Middle frontal gyrus (tissue), 1 donor: ENCODE measurements at regions not wholly inside any gene's neighbourhood (a gene's known extent, or its start where the extent isn't known, plus 50 kb on each side); places are given as distances from the start of the nearest gene placed in this dataset.

Source experiments
- DNase-seq: peaks from one replicate; pipeline ENCODE4 v3.0.0-alpha.2; 2015; ENCODE audit warnings: low spot score; ENCODE audit errors: extremely low spot score

DNA sequence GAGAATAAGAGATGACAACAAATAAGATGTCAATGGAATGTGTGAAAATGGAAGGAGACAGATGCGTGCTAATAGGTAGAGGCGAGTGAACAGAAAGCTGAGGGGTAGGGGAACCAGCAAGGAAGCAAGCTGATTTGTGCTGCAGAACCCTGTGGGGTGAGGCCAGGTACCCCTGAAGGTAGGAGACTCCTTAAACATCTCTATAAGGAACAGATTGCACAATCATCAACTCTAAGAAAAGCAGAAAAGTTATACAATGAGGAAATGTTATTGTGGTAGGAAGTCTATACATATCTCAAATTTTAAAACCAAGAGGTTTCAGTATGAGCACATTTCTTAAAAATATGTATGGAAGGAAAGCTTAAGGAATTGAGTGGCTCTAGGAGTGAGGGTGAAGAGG, 315.0 kb upstream of the TPM1 start:
- DNase-seq = no peak

DNA sequence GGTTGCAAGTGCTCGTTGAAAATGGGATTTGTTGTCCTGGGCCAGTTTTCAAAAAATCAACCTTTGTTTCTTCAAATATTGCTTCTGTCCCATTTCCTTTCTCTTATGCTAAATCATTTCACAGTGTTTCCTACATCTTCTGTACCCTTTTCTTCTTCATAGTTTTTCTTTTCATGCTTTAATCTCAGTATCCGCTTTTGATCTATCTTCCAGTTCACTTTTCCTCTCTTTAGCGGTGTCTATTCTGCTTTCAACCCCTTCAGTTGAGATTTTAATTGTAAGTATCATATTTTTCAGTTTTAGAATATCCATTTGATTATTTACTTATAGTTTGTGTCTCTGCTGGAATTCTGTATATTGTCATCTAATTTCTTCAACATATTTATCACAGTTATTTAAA, 311.7 kb upstream of the TPM1 start:
- no peak for DNase-seq

DNA sequence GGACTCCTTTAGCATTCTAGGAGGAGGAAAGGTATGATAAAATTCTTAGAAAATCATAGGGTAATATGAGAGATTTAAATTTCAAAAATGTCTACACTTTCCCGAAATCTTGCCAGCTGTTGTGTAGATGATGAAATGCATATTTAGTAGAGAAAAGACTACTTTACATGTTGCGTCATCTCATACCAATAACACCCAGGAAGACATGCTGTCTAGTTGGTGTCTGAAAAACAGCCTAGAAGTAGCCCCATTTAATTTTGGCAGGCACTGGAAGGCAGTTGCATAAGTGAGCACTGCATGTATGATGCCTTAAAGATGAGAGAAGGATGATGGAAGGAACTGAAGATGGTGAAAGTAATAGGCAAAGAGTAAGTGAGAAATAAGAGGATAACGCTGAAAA, 310.5 kb upstream of the TPM1 start:
- no peak for DNase-seq

DNA sequence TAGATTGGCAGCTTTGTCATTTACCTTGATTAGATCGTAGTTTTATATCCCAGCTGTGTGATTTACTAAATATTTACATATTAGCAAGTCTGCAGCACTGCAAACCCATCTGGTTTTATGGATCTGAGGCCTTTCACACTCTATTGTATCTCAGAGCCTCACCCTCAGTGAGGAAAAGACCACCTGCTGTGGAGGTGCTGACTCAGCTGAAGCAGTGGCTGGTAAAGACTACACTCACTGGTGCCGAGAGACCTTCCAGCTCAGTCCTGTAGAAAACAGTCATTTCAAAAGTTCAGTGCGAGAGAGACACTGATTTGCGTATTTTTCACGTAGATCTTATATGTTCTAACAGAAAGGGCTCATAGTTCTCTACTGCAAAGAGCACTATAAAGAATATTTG, 307.8 kb upstream of the TPM1 start:
- DNase-seq = no peak

DNA sequence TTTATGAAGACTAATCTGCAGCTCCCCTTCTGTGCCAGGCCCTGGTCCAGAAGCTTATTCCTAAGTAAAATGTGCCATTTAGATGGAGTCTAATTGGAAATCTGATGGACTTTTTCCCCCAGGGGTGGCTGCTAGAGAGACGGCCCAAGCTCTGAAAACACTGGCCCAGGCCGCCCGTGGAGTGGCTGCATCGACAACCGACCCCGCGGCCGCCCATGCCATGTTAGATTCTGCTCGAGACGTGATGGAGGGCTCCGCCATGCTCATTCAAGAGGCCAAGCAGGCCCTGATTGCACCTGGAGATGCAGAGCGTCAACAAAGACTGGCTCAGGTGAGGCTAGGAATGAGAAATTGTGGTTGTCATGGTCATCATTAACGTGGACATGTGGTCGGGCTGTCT, 305.8 kb upstream of the TPM1 start:
- no peak for DNase-seq

DNA sequence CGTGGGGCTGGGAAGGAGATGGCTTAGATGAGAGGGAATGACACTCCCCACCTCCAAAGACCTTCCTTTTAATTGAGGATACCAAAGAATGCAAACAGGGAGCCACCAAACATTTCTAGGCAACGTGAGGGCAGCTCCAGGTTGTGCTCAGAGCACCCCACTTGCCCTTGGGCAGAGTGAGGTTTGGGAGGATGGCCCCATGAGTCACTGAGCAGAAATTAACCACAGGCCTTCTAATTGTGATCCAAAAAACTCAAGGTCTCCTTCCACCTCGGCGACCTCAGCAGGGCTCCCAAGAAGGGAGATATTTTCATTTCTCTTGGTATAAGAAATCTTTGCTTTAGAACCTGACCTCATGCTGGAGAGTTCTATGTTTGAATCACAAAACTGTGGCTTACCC, 305.0 kb upstream of the TPM1 start:
- no peak for DNase-seq

DNA sequence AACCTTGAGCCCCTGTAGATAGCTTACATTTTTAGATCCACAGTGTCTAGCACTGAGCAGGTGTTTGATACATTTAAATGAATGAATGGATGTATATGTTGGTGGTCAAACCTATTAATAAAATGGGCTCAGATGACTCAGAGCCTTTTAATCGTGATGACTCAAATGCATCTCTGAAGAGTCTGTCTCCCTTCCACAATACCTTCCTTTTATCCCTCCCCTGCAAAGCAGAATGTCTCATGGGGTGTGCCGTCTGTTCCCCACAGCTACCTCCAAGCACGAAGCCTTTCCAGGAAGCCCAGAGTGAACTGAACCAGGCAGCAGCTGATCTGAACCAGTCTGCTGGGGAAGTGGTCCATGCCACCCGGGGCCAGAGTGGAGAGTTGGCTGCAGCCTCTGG, 303.5 kb upstream of the TPM1 start:
- DNase-seq = no peak

DNA sequence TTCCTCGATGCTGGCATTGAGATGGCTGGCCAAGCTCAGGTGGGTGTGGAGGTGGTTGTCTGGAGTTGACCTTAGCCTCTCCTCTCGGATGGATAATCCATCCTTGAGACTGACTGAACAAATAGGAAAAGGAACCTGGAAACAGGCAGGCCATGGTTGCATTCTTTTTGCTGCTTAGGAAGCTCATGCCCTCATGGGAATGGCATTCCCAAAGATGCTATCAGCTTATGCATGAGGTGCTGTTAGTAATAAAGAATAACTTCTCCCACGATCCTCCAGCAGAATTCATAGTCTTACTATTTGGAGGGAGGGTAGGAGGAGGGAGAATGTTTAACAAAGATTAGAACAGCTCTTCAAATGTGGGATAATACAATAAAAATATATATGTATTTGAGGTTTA, 303.0 kb upstream of the TPM1 start:
- no peak for DNase-seq

DNA sequence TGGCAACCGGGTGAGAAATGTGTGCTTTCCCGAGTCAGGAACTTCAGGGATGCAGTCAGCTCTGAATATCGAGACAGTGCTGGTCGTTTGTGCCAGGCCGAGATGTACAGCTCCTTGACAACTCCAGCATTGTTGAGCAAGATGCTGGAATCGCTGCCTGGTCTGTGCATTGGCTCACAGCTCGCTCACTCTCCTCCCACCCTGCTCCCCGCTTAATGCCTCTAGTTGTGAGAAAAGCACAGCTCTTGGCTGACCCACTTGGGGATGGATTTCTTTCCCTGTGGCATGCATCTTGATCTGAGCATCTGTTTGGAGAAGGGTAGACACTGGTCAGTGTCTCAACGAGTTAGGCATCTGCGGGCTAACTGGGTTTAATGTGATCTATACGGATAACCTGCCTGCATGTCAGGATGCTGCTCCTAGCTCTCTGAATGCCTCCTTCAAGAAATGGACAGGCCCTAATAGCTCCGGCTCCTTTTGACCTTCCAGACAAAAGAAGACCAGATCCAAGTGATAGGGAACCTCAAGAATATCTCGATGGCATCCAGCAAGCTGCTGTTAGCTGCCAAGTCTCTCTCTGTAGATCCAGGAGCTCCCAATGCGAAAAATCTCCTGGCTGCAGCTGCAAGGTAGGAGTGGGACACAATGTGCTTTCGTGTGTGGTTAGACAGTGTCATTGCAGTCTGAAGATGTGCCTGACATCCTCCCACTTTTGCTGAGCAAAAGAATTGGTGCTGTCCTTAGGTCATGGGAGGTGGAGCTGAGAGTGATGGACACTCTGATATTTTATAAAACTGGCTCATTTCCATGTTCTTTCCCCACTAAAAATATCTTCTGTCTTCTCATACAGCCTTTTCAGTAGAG, 302.2 kb upstream of the TPM1 start:
- DNase-seq = no peak

DNA sequence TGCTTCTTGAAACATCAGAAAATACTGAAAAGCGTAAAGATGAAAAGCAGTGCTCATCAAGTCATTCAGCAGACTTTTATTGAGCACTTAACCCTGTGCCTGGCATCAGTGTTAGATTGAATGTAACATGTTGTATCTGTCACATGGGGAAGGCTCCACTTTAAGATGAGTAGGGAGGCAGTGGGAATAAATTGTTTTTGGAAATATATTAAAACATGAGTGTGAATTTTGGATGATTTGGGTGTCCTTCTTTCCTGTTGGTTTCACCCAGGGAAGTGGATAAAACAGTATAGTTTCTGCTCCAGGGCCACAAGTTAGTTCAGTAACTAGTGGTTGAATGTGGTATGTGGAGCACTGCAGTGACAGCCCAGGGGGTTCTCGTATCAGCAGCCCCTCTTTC, 301.4 kb upstream of the TPM1 start:
- no peak for DNase-seq

DNA sequence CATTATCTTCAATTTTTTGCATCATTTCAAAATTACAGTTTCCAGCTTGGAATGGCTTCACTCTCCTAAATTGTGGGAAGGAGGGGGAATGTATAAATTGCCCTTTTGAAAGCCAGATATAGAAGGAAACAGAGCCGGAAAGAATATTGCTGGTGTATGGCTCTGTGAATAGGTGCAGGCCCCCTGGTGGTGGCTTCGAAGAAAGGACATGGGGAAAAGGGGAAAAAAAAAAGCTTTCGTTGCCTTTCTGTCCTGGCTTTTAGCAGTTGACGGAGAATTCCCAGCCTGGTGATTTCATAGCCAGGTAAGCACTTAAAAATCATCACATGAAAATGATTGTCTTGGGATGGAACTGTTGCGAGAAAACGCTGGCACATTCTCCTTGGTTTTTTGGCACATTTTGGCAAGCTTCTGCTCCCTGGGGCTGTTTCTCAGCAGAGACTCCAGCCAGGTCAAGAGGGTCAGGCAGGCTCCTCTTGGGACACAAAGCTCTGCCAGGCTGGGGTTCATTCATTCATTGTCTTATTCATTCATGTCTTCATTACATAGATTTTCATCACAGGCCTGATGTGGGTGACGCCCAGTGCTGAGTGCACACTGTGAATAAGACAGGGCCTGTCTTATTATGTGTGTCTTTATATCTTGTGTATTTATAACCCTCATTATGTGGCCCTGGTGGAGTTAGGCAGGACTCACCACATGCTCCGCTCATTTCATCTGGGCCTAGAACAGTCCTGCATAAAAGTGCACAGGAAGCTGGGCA, 300.0 kb upstream of the TPM1 start:
- DNase-seq = peak; percentile 46

DNA sequence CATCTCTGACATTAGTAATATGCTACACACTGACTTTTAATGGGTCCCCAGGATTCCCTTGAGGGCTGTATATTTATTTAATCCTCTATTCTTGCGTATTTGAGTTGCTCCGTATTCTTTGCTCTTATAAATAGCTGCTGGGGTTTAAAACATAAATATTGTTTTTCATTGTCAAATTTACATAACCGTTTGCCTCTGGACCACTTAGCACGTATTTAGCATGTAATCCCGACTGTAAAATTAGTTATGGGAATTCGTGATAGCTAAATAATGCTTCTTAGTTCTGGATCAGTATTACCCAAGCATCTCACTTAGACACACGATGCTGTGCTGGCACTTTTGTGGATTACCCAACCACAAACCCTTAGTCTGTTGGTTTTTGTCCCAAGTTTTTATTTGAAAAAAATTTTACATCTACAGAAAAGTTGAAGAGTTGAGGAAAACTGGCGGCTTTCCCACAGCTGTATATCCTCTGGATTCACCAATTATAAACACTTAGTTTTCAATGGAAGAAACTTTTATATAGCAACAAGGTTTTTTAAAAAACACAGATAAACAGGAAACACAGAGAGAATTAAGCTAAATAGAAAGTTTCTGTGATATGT, 296.8 kb upstream of the TPM1 start:
- no peak for DNase-seq

DNA sequence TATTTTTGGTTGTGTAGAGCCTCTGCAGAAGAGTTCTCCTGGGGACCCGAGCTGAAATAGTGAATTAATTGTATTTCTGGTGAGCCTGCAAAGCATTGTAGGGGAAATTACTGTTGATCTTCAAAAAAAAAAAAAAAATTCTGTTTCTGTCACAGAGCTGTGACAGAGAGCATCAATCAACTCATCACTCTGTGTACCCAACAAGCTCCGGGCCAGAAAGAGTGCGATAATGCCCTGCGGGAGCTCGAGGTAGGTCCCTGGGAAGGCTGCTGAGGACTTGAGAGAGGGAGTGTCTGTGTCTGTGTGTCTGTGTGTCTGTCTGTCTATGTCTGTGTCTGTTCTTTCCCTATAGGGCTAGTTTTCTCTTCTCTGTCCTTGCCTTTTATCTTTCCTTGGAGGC, 294.4 kb upstream of the TPM1 start:
- DNase-seq = no peak

DNA sequence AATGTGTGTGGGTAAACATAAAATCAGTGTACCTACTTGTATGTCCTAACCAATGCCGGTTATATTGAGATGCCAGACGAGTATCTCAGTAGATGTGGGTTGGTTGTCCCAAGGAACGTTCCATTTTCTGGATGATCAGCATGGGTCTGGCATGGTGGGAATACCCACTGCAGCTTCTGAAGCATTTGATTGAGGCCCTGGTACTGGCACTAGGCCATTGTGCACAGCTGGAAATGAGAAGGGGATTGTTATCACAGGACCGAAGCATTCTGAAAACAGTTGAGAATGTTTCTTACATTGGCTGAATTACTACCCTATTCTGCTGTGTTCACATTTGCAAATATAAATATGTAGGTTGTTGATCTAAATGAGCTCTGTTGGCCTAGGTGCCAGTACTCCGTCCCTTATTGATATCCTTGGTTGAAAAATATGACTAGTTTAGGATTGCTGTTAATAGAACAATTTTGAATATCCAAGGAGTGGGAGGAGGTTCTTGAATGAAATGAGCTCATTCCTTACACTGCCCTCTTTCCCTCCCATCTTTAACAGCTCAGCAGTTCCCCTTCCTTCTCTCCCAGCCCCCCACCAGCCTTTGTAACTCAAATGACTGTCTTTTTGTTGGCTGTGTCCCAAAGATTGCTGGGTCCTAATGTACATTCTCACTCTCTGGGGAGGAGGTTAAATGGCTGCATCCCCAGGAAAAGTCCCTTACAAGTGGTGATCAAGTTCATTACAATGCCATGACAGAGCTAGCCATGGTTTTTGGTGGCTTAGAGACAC, 293.3 kb upstream of the TPM1 start:
- DNase-seq = no peak

DNA sequence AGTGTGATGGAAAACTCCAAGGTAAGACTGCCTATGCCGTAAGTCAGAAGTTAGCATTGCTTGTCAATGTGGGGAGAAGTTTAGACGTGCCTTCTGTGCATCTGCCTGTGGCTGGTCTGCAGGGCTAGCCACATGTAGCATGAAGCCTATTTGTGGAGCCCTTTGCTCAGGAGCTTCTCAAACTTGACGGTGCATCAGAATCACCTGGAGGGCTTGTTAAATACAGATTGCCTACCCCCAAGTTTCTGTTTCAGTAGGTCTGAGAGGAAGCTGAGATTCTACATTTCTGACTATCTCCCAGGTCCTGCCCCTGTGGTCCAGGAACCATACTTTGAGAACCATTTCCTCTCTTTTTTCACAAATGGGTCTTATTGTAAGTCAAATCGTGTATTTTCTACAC, 292.1 kb upstream of the TPM1 start:
- no peak for DNase-seq

DNA sequence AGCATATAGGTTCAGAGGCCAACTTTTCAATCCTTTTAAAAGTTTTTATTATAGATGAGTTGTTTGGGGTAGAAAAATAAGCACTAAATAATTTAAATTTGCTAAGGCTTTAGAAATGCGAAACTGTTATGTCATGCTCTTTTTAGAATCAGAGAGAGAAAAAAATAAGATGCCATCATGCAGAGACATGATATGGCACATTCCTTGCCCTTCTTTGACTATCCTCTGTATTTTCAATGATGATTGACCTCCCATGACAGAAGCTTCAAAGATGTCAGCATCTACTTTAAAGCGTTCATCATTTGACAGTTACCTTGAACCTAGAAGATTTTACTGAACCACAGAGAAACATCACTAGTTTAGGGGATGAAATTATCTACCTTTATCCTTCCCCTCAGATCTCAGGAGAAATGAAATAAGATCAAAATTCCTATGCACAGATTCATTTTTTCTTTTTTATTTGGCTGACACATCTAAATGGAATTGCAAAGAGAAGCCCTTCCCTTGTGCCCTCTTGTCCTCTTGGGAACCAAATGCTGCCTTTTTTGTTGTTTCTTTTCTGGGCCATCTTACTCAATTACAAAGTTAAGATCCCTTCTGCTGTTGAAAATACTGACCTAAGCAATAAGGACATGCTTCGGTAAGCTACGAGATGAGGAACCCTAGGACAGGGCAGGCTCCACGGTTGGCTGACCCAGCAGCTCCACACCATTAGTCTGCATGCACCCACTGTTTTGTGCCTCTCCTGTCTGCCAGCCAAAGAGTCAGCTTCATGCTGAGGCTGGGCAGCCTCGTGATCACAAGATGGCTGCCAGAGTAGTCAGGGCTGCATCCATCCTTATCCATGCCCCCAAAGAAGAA, 289.7 kb upstream of the TPM1 start:
- DNase-seq = no peak

DNA sequence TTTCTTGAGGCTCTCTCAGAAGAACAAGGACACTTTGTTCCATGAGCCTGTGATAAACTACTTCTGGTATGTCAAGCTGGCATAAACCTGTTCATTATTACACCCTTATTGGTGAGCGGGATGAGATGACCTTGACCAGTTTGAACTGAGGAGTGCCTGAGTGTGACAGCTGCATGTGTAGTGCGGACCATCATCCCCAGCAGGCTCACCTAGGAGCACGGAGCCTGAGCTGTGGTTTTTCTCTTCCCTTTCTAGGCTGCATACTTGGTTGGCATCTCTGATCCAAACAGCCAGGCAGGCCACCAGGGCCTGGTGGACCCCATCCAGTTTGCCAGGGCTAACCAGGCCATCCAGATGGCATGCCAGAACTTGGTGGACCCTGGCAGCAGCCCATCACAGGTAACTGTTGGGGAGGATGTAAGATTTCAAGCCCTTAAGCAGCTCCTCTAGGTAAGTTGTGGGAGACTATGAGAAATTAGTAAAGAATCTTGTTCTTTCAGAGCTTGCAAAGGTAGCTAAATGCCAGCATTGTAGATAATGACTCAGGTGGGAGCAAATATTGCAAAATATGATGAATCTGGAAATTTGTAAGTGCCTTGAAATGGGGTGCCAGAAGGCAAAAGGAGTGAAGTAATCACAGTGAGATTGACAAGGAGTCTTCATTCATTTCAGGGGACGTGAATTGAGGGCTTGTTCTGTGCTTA, 288.9 kb upstream of the TPM1 start:
- no peak for DNase-seq

DNA sequence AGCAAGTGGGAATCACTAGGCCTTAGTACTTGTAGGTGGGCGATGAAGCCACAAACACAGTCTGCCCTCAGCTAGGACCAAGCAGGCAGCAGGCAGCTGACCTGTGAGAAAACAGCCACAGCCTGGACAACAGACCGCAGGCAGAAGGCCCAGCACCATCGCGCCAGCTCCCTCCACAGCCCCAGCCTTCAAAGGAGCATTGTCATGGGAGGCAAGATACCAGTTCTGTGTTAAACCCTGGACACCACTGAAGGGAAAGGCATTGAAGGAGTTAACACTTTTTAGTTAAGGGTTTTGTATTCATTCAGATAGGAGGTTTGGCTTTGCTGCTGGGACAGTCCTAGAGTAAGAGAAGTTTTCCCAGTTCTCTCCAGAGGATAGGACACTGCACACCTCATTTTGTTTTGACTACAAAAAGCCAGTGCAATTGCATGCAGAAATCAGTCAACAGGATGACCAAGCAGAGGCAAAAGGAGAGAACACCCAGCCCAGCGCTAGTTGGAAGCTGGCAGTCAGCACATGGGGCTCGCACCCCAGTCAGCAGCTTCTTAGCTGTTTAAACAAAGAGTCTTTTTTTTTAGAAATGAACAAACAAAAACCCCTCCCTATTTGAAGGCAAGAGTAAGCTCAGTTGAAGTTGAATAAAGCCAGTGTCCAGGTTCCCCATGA, 286.1 kb upstream of the TPM1 start:
- no peak for DNase-seq

DNA sequence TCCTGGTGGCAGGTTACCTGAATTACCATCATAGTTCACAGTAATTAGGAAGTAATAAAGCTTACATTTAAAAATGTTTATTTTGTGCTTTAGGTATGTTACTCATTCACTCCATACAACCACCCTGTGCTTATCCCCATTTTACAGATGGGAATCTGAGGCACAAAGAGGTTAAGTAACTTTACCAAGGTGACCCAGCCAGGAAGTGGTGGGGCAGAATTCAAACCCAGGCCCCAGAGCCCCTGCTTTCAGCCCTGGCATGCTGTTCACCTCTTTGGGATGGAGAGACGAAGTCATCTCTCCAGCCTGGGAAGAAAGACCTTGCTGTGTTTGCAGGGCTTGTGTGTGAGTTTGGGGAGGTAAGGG, 285.6 kb upstream of the TPM1 start:
- no peak for DNase-seq

DNA sequence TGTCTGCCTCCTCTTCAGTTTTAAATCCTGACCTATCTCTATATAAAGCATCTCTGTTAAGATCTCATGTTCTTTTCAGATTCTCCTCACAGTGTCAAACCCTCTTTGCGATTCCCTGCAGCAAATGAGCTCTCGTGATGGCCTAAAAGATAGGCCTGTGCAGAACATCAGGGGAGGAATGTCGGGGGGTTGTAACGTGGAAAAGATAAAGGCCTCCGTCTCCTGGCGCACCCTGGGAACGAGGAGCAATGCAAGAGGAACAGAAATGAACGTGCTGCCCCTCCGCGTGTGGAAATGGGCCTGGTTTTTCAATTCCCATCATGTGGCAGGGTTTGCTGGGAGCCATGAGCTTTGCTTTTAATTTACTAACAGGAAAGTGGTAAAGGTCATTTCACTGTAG, 285.0 kb upstream of the TPM1 start:
- DNase-seq = no peak
